ENCODE measurements at regions not wholly inside any gene's neighbourhood (a gene's known extent, or its start where the extent isn't known, plus 50 kb on each side); places are given as distances from the start of the nearest gene placed in this dataset.
"Not testable (repeated sequence)": the region's sequence is repeated elsewhere in the genome, so short reads cannot be mapped to it uniquely, and the experiment has no call there.

GRCh38 chr10:78650122-78650521, 418.6 kb upstream of the ZMIZ1 start:
- DNase-seq (ENCODE audit: low read depth), result no peak

- no peak for DNase-seq (ENCODE audit: low read depth)
Measured at GRCh38 chr10:78651287-78651686, 417.5 kb upstream of the ZMIZ1 start.

- DNase-seq (ENCODE audit: low read depth), result no peak
Measured at GRCh38 chr10:78653555-78653954, 415.2 kb upstream of the ZMIZ1 start.

GRCh38 chr10:78654047-78654590, 414.6 kb upstream of the ZMIZ1 start:
- DNase-seq (ENCODE audit: low read depth), result no peak

- no peak for DNase-seq (ENCODE audit: low read depth)
Measured at GRCh38 chr10:78655979-78656378, 412.8 kb upstream of the ZMIZ1 start.

- no peak for DNase-seq (ENCODE audit: low read depth)
Measured at GRCh38 chr10:78656417-78657162, 412.2 kb upstream of the ZMIZ1 start.

GRCh38 chr10:78657163-78657861, 411.5 kb upstream of the ZMIZ1 start:
- peak; percentile 56 for DNase-seq (ENCODE audit: low read depth)

- DNase-seq (ENCODE audit: low read depth), result no peak
Measured at GRCh38 chr10:78657862-78658165, 411.0 kb upstream of the ZMIZ1 start.

GRCh38 chr10:78658645-78659597, 409.8 kb upstream of the ZMIZ1 start:
- no peak for DNase-seq (ENCODE audit: low read depth)

- no peak for DNase-seq (ENCODE audit: low read depth)
Measured at GRCh38 chr10:78659598-78659967, 409.2 kb upstream of the ZMIZ1 start.

GRCh38 chr10:78660446-78661106, 408.2 kb upstream of the ZMIZ1 start:
- DNase-seq (ENCODE audit: low read depth), result no peak

- no peak for DNase-seq (ENCODE audit: low read depth)
Measured at GRCh38 chr10:78663721-78664120, 405.0 kb upstream of the ZMIZ1 start.

- no peak for DNase-seq (ENCODE audit: low read depth)
Measured at GRCh38 chr10:78664929-78665553, 403.7 kb upstream of the ZMIZ1 start.

GRCh38 chr10:78672918-78673317, 395.8 kb upstream of the ZMIZ1 start:
- no peak for DNase-seq (ENCODE audit: low read depth)

GRCh38 chr10:78681141-78681540, 387.6 kb upstream of the ZMIZ1 start:
- not testable (repeated sequence) for DNase-seq (ENCODE audit: low read depth)

- DNase-seq (ENCODE audit: low read depth), result not testable (repeated sequence)
Measured at GRCh38 chr10:78681986-78682385, 386.8 kb upstream of the ZMIZ1 start.

- DNase-seq (ENCODE audit: low read depth), result no peak
Measured at GRCh38 chr10:78684947-78685346, 383.8 kb upstream of the ZMIZ1 start.

- DNase-seq (ENCODE audit: low read depth), result no peak
Measured at GRCh38 chr10:78685466-78686103, 383.2 kb upstream of the ZMIZ1 start.

- DNase-seq (ENCODE audit: low read depth), result no peak
Measured at GRCh38 chr10:78686444-78687060, 382.2 kb upstream of the ZMIZ1 start.

- no peak for DNase-seq (ENCODE audit: low read depth)
Measured at GRCh38 chr10:78687626-78688025, 381.1 kb upstream of the ZMIZ1 start.

All from activated T-cell treated with anti-CD3 and anti-CD28 coated beads for 24 hours (primary cell).